ENCODE measurements at regions not wholly inside any gene's neighbourhood (a gene's known extent, or its start where the extent isn't known, plus 50 kb on each side); places are given as distances from the start of the nearest gene placed in this dataset.
"Not testable (repeated sequence)": the region's sequence is repeated elsewhere in the genome, so short reads cannot be mapped to it uniquely, and the experiment has no call there.

- POLR2A ChIA-PET (ENCODE audit: low non-redundant PET) = no interaction called here
- CTCF ChIA-PET = no interaction called here
- TF ChIP-seq CTCF (conservative IDR thresholded peaks at IDR 0.05; ENCODE audit: low read depth) = no peak
- no peak overlapping the region for H3K27ac ChIP-seq
- no peak for DNase-seq (ENCODE audit: low spot score)
Measured at GRCh38 chrX:87434618-87435017, 83.0 kb upstream of the KLHL4 start.

GRCh38 chrX:87448613-87449012 is 69.0 kb upstream of the KLHL4 start:
- H3K27ac ChIP-seq; DNase-seq (ENCODE audit: low spot score); POLR2A ChIA-PET (ENCODE audit: low non-redundant PET): not testable (repeated sequence)
- CTCF ChIA-PET = interaction anchor here (0.7 kb wide), 1 partner anchor 10 kb away, joined by 3 read pairs; no protein-coding TSS in a partner anchor

- CTCF ChIA-PET; H3K27ac ChIP-seq; DNase-seq (ENCODE audit: low spot score); POLR2A ChIA-PET (ENCODE audit: low non-redundant PET): not testable (repeated sequence)
Measured at GRCh38 chrX:87465757-87466156, 51.8 kb upstream of the KLHL4 start.

Measured in RWPE1 (cell line).